ENCODE measurements at regions not wholly inside any gene's neighbourhood (a gene's known extent, or its start where the extent isn't known, plus 50 kb on each side); places are given as distances from the start of the nearest gene placed in this dataset.

DNA sequence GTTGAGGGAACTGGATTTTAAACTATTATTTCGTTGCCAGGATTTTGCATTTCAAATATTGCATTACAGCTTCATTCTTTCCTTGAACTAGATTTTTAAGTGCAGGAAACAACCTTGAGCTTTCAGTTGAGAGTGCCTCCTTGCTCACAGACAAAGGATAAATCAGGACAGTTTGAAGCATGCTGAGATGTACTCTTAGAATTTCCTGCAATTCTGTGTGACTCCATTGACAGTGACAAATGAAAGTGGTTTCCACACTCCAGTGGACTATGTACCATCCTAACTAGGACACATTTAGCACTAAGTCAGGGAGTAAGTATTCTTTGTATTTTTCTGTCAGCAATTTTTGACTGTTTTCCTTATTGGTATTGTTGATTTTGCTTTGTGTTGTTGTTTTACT lies 100.0 kb upstream of the PLCXD3 start:
- Histone ChIP-seq H3K9ac (ENCODE audit: low read depth, low read length, poor library complexity) (no peak overlapping the region), H3K4me2 (ENCODE audit: insufficient read depth, low read length, poor library complexity, severe bottlenecking) (no peak overlapping the region)

DNA sequence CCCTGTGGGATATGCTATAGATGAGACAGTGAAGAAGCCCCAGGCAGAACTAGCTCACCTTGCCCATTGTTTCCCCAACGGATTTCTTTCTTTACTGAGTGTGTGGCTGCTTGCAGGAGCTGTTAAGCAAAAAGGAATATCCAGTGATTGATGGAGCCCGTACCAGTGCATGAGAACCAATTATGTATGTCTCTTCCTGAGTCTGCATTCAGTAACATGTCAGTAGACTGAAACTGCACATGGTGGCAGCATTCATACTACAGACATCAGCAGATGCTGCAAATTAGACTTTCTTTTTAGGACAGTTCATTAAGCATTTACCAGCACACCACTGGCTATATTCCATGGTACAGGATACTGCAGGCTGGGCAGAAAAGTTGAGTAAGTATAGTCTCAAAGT lies 90.3 kb upstream of the PLCXD3 start:
- WGBS, 2 donors (ENCODE audit: extremely low coverage in 2 of 2, insufficient read length in 2 of 2, insufficient replicate concordance in 1 of 2), result no CpG with 5 or more reads among the region's 2 CpGs
- Histone ChIP-seq H2AFZ (ENCODE audit: low read length) (no peak overlapping the region), H2BK120ac (ENCODE audit: low read depth, low read length) (no peak overlapping the region), H2BK5ac (ENCODE audit: low read length) (no peak overlapping the region), H3K4me3 (ENCODE audit: low read length in 2 of 2) (no peak overlapping the region), H2AK5ac (ENCODE audit: low read depth, low read length) (no peak overlapping the region), H3K14ac (ENCODE audit: low read length) (no peak overlapping the region), H4K91ac (ENCODE audit: low read depth, low read length, poor library complexity) (no peak overlapping the region), H3K23ac (ENCODE audit: low read depth, low read length, poor library complexity) (no peak overlapping the region), H3K4me1 (ENCODE audit: control insufficient read depth in 2 of 2, insufficient read depth in 1 of 2, low read depth in 1 of 2, low read length in 2 of 2) (no peaks in the 10 kb centered on the region), H2BK12ac (ENCODE audit: low read length) (no peak overlapping the region), H3K27ac (replicated peaks; ENCODE audit: low read length) (no peak overlapping the region), H3K18ac (ENCODE audit: low read length) (no peak overlapping the region), H3K4me2 (ENCODE audit: insufficient read depth, low read length, poor library complexity, severe bottlenecking) (no peak overlapping the region), H4K8ac (ENCODE audit: low read depth, low read length) (no peak overlapping the region), H3K9me3 (replicated peaks in 1 of 2; ENCODE audit: control insufficient read depth in 2 of 2, insufficient read depth in 1 of 2, low read depth in 1 of 2, low read length in 2 of 2) (no peaks in the 10 kb centered on the region), H3K36me3 (replicated peaks in 1 of 2; ENCODE audit: control insufficient read depth in 2 of 2, insufficient read depth in 2 of 2, low read length in 2 of 2) (no peaks in the 10 kb centered on the region), H2BK15ac (ENCODE audit: low read length) (no peak overlapping the region), H3K4ac (ENCODE audit: low read length) (no peak overlapping the region), H3K79me1 (ENCODE audit: low read depth, low read length) (no peaks in the 10 kb centered on the region), H3K9ac (ENCODE audit: low read depth, low read length, poor library complexity) (no peak overlapping the region), H3K27me3 (ENCODE audit: control insufficient read depth in 3 of 3, insufficient read depth in 3 of 3, low read depth in 1 of 3, low read length in 3 of 3) (no peaks in the 10 kb centered on the region)
- no peak for DNase-seq (ENCODE audit: low spot score)

More for the DNA sequence above, 100.0 kb upstream of the PLCXD3 start:
- Histone ChIP-seq H3K9me3 (replicated peaks in 1 of 2; ENCODE audit: control insufficient read depth in 2 of 2, insufficient read depth in 1 of 2, low read depth in 1 of 2, low read length in 2 of 2) (no peaks in the 10 kb centered on the region), H3K23ac (ENCODE audit: low read depth, low read length, poor library complexity) (no peak overlapping the region), H2BK12ac (ENCODE audit: low read length) (no peak overlapping the region), H3K36me3 (replicated peaks in 1 of 2; ENCODE audit: control insufficient read depth in 2 of 2, insufficient read depth in 2 of 2, low read length in 2 of 2) (no peaks in the 10 kb centered on the region), H4K8ac (ENCODE audit: low read depth, low read length) (no peak overlapping the region), H3K4ac (ENCODE audit: low read length) (no peak overlapping the region), H3K18ac (ENCODE audit: low read length) (no peak overlapping the region), H3K4me1 (ENCODE audit: control insufficient read depth in 2 of 2, insufficient read depth in 1 of 2, low read depth in 1 of 2, low read length in 2 of 2) (no peaks in the 10 kb centered on the region), H4K91ac (ENCODE audit: low read depth, low read length, poor library complexity) (no peak overlapping the region), H2AK5ac (ENCODE audit: low read depth, low read length) (no peak overlapping the region), H3K27me3 (ENCODE audit: control insufficient read depth in 3 of 3, insufficient read depth in 3 of 3, low read depth in 1 of 3, low read length in 3 of 3) (no peaks in the 10 kb centered on the region), H3K4me3 (ENCODE audit: low read length in 2 of 2) (no peak overlapping the region), H3K14ac (ENCODE audit: low read length) (no peak overlapping the region), H2BK15ac (ENCODE audit: low read length) (no peak overlapping the region), H3K79me1 (ENCODE audit: low read depth, low read length) (no peaks in the 10 kb centered on the region), H2BK5ac (ENCODE audit: low read length) (no peak overlapping the region), H3K27ac (replicated peaks; ENCODE audit: low read length) (no peak overlapping the region), H2BK120ac (ENCODE audit: low read depth, low read length) (no peak overlapping the region), H2AFZ (ENCODE audit: low read length) (no peak overlapping the region)
- WGBS, 2 donors (ENCODE audit: extremely low coverage in 2 of 2, insufficient read length in 2 of 2, insufficient replicate concordance in 1 of 2), result no CpG with 5 or more reads among the region's 1 CpG
- no peak for DNase-seq (ENCODE audit: low spot score)

DNA sequence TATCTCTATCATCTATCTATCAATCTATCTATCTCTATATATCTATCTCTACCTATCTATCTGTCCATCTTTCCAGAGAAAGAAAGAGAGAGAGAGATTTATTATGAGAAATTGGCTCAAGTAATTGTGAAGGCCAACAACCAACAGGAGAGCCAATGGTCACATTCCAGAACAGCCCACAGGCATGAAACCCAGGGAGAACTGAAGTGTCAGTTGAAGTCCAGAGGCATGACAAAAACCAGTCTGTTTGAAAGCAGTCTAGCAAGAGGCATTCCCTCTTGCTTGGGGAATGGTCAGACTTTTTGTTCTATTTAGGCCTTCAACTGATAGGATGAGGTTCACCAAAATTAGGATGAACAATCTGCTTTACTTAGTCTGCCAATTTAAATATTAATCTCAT lies 87.6 kb upstream of the PLCXD3 start:
- no peak overlapping the region for H3K27ac ChIP-seq (replicated peaks; ENCODE audit: low read length)

GRCh38 chr5:41587668-41588067 lies 77.3 kb upstream of the PLCXD3 start:
- H3K23ac ChIP-seq (ENCODE audit: low read depth, low read length, poor library complexity), result no peak overlapping the region
- H2BK12ac ChIP-seq (ENCODE audit: low read length), result no peak overlapping the region
- no peak overlapping the region for H3K4me3 ChIP-seq (ENCODE audit: low read length in 2 of 2)
- no peak overlapping the region for H4K8ac ChIP-seq (ENCODE audit: low read depth, low read length)
- H2BK5ac ChIP-seq (ENCODE audit: low read length), result no peak overlapping the region
- no peak overlapping the region for H2AFZ ChIP-seq (ENCODE audit: low read length)
- no peaks in the 10 kb centered on the region for H3K36me3 ChIP-seq (replicated peaks in 1 of 2; ENCODE audit: control insufficient read depth in 2 of 2, insufficient read depth in 2 of 2, low read length in 2 of 2)
- H3K4me1 ChIP-seq (ENCODE audit: control insufficient read depth in 2 of 2, insufficient read depth in 1 of 2, low read depth in 1 of 2, low read length in 2 of 2), result no peaks in the 10 kb centered on the region
- WGBS, 2 donors (ENCODE audit: extremely low coverage in 2 of 2, insufficient read length in 2 of 2, insufficient replicate concordance in 1 of 2), result no CpG with 5 or more reads among the region's 17 CpGs
- H3K18ac ChIP-seq (ENCODE audit: low read length), result no peak overlapping the region
- no peaks in the 10 kb centered on the region for H3K79me1 ChIP-seq (ENCODE audit: low read depth, low read length)
- no peak overlapping the region for H3K14ac ChIP-seq (ENCODE audit: low read length)
- no peak overlapping the region for H3K27ac ChIP-seq (replicated peaks; ENCODE audit: low read length)
- no peak overlapping the region for H3K4me2 ChIP-seq (ENCODE audit: insufficient read depth, low read length, poor library complexity, severe bottlenecking)
- no peak for DNase-seq (ENCODE audit: low spot score)
- H3K27me3 ChIP-seq (ENCODE audit: control insufficient read depth in 3 of 3, insufficient read depth in 3 of 3, low read depth in 1 of 3, low read length in 3 of 3), result no peaks in the 10 kb centered on the region
- no peak overlapping the region for H2BK15ac ChIP-seq (ENCODE audit: low read length)
- no peak overlapping the region for H3K9ac ChIP-seq (ENCODE audit: low read depth, low read length, poor library complexity)
- H3K9me3 ChIP-seq (replicated peaks in 1 of 2; ENCODE audit: control insufficient read depth in 2 of 2, insufficient read depth in 1 of 2, low read depth in 1 of 2, low read length in 2 of 2), result no peaks in the 10 kb centered on the region
- no peak overlapping the region for H2AK5ac ChIP-seq (ENCODE audit: low read depth, low read length)
- H3K4ac ChIP-seq (ENCODE audit: low read length), result no peak overlapping the region
- H4K91ac ChIP-seq (ENCODE audit: low read depth, low read length, poor library complexity), result no peak overlapping the region
- no peak overlapping the region for H2BK120ac ChIP-seq (ENCODE audit: low read depth, low read length)

More for the DNA sequence above, 87.6 kb upstream of the PLCXD3 start:
- no peaks in the 10 kb centered on the region for H3K79me1 ChIP-seq (ENCODE audit: low read depth, low read length)
- no peak overlapping the region for H3K14ac ChIP-seq (ENCODE audit: low read length)
- H2AK5ac ChIP-seq (ENCODE audit: low read depth, low read length), result no peak overlapping the region
- H2BK12ac ChIP-seq (ENCODE audit: low read length), result no peak overlapping the region
- DNase-seq (ENCODE audit: low spot score), result no peak
- H3K4ac ChIP-seq (ENCODE audit: low read length), result no peak overlapping the region
- no peak overlapping the region for H2BK120ac ChIP-seq (ENCODE audit: low read depth, low read length)
- H3K18ac ChIP-seq (ENCODE audit: low read length), result no peak overlapping the region
- no peaks in the 10 kb centered on the region for H3K4me1 ChIP-seq (ENCODE audit: control insufficient read depth in 2 of 2, insufficient read depth in 1 of 2, low read depth in 1 of 2, low read length in 2 of 2)
- H3K23ac ChIP-seq (ENCODE audit: low read depth, low read length, poor library complexity), result no peak overlapping the region
- H3K9ac ChIP-seq (ENCODE audit: low read depth, low read length, poor library complexity), result no peak overlapping the region
- H3K27me3 ChIP-seq (ENCODE audit: control insufficient read depth in 3 of 3, insufficient read depth in 3 of 3, low read depth in 1 of 3, low read length in 3 of 3), result no peaks in the 10 kb centered on the region
- H3K36me3 ChIP-seq (replicated peaks in 1 of 2; ENCODE audit: control insufficient read depth in 2 of 2, insufficient read depth in 2 of 2, low read length in 2 of 2), result no peaks in the 10 kb centered on the region
- no peak overlapping the region for H4K8ac ChIP-seq (ENCODE audit: low read depth, low read length)
- H2AFZ ChIP-seq (ENCODE audit: low read length), result no peak overlapping the region
- H3K4me2 ChIP-seq (ENCODE audit: insufficient read depth, low read length, poor library complexity, severe bottlenecking), result no peak overlapping the region
- no peak overlapping the region for H4K91ac ChIP-seq (ENCODE audit: low read depth, low read length, poor library complexity)
- no peak overlapping the region for H2BK15ac ChIP-seq (ENCODE audit: low read length)
- no peaks in the 10 kb centered on the region for H3K9me3 ChIP-seq (replicated peaks in 1 of 2; ENCODE audit: control insufficient read depth in 2 of 2, insufficient read depth in 1 of 2, low read depth in 1 of 2, low read length in 2 of 2)
- H2BK5ac ChIP-seq (ENCODE audit: low read length), result no peak overlapping the region
- H3K4me3 ChIP-seq (ENCODE audit: low read length in 2 of 2), result no peak overlapping the region
